PC-9 (cell line): ENCODE measurements at regions not wholly inside any gene's neighbourhood (a gene's known extent, or its start where the extent isn't known, plus 50 kb on each side); places are given as distances from the start of the nearest gene placed in this dataset.

Experiments
- BruUV-seq: library from RNA; stranded (reverse); fragments of 400-500 nt; replicated peaks from 2 replicates; lab custom pipeline; 2021; lab: Mats Ljungman, UMichigan
- CTCF ChIA-PET: fragments of 300-600 bp; sonication (Branson Sonifier 250); formaldehyde crosslinking; loops from one replicate; lab custom pipeline; 2022; ENCODE audit warnings: antibody characterized with exemption; lab: Charles Lee
- POLR2A ChIA-PET: fragments of 300-600 bp; sonication (Branson Sonifier 250); formaldehyde crosslinking; loops from one replicate; lab custom pipeline; 2022; ENCODE audit warnings: antibody characterized with exemption; ENCODE audit not compliant: unreplicated experiment; lab: Charles Lee
- DNase-seq, 2 experiments: peaks; one replicate each; pipeline versions ENCODE4 v3.0.0 to v3.0.0-alpha.2; 2015 to 2022; ENCODE audit warnings: mixed read lengths in 1 of 2
- H2AFZ ChIP-seq: fragments of 200-600 bp; sonication (generic); 2 replicates; pipeline ENCODE4 v1.8.1; 2017; ENCODE audit warnings: antibody characterized with exemption
- H3F3A ChIP-seq: fragments of 200-600 bp; sonication (generic); 2 replicates; pipeline ENCODE4 v1.8.1; 2017; ENCODE audit warnings: antibody characterized with exemption, mild to moderate bottlenecking, low read depth; ENCODE audit not compliant: insufficient read depth
- H3K27ac ChIP-seq: fragments of 200-600 bp; sonication (generic); 2 replicates; pipeline ENCODE4 v1.6.1; 2016; ENCODE audit warnings: mixed run types
- H3K27me3 ChIP-seq: fragments of 200-600 bp; sonication (generic); 2 replicates; pipeline ENCODE4 v1.6.1; 2016; ENCODE audit warnings: low read depth, mixed run types; ENCODE audit not compliant: insufficient read depth
- H3K36me3 ChIP-seq: fragments of 200-600 bp; sonication (generic); 2 replicates; pipeline ENCODE4 v1.6.1; 2016; ENCODE audit warnings: low read depth, mixed run types
- H3K4me1 ChIP-seq: fragments of 200-600 bp; sonication (generic); replicated peaks from 2 replicates; pipeline ENCODE4 v1.6.1; 2016; ENCODE audit warnings: mixed run types; ENCODE audit not compliant: insufficient read depth
- H3K4me2 ChIP-seq: fragments of 200-600 bp; sonication (generic); 2 replicates; pipeline ENCODE4 v1.6.1; 2017; ENCODE audit warnings: mixed run types
- H3K4me3 ChIP-seq: fragments of 200-600 bp; sonication (generic); 2 replicates; pipeline ENCODE4 v1.6.1; 2016; ENCODE audit warnings: mixed run types
- H3K79me2 ChIP-seq: fragments of 200-600 bp; sonication (generic); 2 replicates; pipeline ENCODE4 v1.6.1; 2017; ENCODE audit warnings: low read depth, mixed run types
- H3K9me2 ChIP-seq: fragments of 200-600 bp; sonication (generic); 2 replicates; pipeline ENCODE4 v1.8.1; 2017; ENCODE audit warnings: mild to moderate bottlenecking; ENCODE audit not compliant: insufficient read depth
- H3K9me3 ChIP-seq: fragments of 200-600 bp; sonication (generic); 2 replicates; pipeline ENCODE4 v1.8.1; 2016; ENCODE audit warnings: low read depth; ENCODE audit not compliant: insufficient read depth
- H4K20me1 ChIP-seq: fragments of 200-600 bp; sonication (generic); 2 replicates; pipeline ENCODE4 v1.8.1; 2017; ENCODE audit not compliant: insufficient read depth
- EZH2 ChIP-seq: fragments of 200-600 bp; sonication (generic); IDR thresholded peaks from 2 replicates; pipeline ENCODE4 v1.8.0; 2017; ENCODE audit warnings: antibody characterized with exemption, low read depth
- intact Hi-C: fragments of 100-400 bp; cut with micrococcal nuclease; formaldehyde crosslinking; loops from one replicate; pipeline ENCODE4 v1.10.0; 2022; ENCODE audit not compliant: unreplicated experiment
- TF ChIP-seq, protein P1 (sequence below): fragments of 200-600 bp; sonication (generic); conservative IDR thresholded peaks from 2 replicates; pipeline ENCODE4 v1.6.1; 2017; ENCODE audit warnings: mixed run types, antibody characterized with exemption, mild to moderate bottlenecking, moderate library complexity

DNA sequence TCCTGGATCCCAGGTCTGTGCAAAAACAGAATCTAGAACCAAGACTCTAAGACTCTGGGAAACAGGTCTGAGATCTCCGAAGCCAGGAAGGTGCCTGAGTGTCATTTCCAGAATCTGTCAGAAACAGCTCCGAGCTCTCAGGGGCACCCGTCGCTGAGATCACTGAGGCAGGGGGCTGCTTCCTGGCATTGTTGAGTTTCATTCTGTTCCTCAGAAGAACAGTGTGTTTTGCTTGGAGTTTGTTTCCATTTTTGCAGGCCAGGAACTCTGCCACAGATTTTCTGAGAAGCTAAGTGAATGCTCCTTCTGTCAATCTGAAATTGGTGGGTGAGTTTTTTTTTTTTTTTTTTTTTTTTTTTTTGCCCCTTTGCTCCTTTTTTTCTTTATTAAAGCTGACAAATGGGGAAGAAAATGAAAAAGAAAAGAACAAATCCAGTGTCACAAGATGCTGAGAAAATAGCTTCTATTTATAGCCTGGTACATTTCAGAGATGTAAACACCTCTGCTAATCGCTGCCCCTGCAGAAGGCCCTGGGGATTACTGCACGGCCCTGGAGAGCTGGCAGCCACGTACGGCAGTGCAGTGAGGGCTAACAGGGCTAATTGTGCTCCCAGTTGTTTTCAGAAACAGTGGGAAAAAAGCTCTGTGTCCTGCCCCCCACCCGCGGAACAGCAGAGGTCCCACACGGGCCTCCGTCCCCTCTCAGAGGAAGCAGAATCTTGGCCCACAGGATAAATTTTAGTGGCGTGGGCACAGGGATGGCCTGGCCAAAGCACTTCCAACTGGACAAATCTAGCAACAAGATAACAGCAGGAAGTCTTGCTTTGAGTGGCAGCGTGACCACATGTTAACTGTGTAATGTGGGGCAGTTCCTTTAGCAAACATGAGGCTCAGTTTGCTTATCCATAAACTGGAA is 237.6 kb upstream of the IRS2 start:
- H3K4me1 ChIP-seq, result no peaks in the 10 kb centered on the region
- CTCF ChIA-PET, result no interaction called here
- H3K4me2 ChIP-seq, result no peak overlapping the region
- no peaks in the 10 kb centered on the region for H3K36me3 ChIP-seq
- H4K20me1 ChIP-seq, result no peaks in the 10 kb centered on the region
- no peak for TF ChIP-seq EZH2
- TF ChIP-seq, protein P1, sequence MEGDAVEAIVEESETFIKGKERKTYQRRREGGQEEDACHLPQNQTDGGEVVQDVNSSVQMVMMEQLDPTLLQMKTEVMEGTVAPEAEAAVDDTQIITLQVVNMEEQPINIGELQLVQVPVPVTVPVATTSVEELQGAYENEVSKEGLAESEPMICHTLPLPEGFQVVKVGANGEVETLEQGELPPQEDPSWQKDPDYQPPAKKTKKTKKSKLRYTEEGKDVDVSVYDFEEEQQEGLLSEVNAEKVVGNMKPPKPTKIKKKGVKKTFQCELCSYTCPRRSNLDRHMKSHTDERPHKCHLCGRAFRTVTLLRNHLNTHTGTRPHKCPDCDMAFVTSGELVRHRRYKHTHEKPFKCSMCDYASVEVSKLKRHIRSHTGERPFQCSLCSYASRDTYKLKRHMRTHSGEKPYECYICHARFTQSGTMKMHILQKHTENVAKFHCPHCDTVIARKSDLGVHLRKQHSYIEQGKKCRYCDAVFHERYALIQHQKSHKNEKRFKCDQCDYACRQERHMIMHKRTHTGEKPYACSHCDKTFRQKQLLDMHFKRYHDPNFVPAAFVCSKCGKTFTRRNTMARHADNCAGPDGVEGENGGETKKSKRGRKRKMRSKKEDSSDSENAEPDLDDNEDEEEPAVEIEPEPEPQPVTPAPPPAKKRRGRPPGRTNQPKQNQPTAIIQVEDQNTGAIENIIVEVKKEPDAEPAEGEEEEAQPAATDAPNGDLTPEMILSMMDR, result no peak
- DNase-seq, result no peak
- H3K27me3 ChIP-seq, result no peaks in the 10 kb centered on the region
- no peaks in the 10 kb centered on the region for H3K9me2 ChIP-seq
- no peak overlapping the region for H3K27ac ChIP-seq
- H3K9me3 ChIP-seq, result no peaks in the 10 kb centered on the region
- no peak overlapping the region for H2AFZ ChIP-seq
- POLR2A ChIA-PET, result no interaction called here
- BruUV-seq, result no TSS peak
- H3F3A ChIP-seq, result no peaks in the 10 kb centered on the region
- no peaks in the 10 kb centered on the region for H3K79me2 ChIP-seq
- intact Hi-C loops, result no loop called here
- no peak overlapping the region for H3K4me3 ChIP-seq

DNA sequence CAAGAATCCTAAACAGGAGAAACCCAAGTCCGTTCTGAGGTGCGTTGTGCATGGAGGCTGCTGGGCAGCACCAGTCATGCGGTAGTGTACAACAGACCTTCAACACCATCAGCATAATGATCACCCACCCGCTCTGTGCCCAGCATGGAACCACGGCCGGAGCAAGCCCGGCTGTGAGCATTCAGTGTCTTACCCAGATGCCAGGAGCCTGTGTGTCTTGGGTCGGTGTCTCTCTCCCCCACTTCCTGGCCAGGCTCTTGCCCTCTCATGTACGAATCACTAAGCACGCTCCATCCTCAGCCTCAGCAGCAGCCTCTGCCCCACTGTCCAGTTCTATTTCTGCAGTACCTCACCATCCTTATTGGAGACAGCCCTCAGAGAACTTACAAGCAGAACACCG is 231.6 kb upstream of the IRS2 start:
- H3K36me3 ChIP-seq, result no peaks in the 10 kb centered on the region
- H3K4me3 ChIP-seq, result no peak overlapping the region
- intact Hi-C loops, result loop anchor here (10.0 kb wide), 2 partner anchors 353 to 673 kb away; no protein-coding TSS in a partner anchor
- peaks cover 15% of the 10 kb centered on the region for H3F3A ChIP-seq
- no peaks in the 10 kb centered on the region; the same call in 1 of the 2 replicates for H3K9me3 ChIP-seq
- TF ChIP-seq, protein P1, result no peak
- TF ChIP-seq EZH2, result no peak
- H3K27ac ChIP-seq, result peak overlapping the region; percentile 65
- no peak for DNase-seq
- BruUV-seq, result TSS peak; percentile 99
- no peaks in the 10 kb centered on the region for H3K27me3 ChIP-seq
- ChIA-PET POLR2A (no interaction called here), CTCF (interaction anchor here (0.7 kb wide), 1 partner anchor 98 kb away, joined by 3 read pairs; no protein-coding TSS in a partner anchor)
- H2AFZ ChIP-seq, result no peak overlapping the region
- H4K20me1 ChIP-seq, result no peaks in the 10 kb centered on the region
- no peaks in the 10 kb centered on the region for H3K9me2 ChIP-seq
- no peaks in the 10 kb centered on the region for H3K79me2 ChIP-seq
- peaks cover 32% of the 10 kb centered on the region for H3K4me1 ChIP-seq
- peak overlapping the region; percentile 45 for H3K4me2 ChIP-seq

DNA sequence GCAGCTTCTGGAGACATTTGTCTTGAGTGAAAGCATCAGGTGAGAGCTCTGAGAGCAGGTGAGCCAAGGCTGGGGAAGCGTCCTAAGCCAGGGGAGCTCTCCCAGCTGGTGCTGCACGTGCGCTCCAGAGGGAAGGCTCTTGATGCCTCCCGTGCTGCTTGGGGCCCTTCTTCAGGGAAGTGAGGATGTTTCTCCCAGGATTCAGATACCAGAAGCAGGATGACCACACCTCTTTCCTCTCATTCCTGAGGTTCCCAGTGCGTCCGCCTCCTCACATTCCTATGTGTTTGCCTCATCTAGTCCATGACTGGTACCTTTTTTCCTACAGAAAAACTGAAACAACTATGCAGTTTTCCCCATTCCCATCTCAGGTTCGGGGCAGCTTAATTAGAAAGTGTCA is 231.0 kb upstream of the IRS2 start:
- intact Hi-C loops, result loop anchor here (1.0 to 10.0 kb wide), 4 partner anchors 18 to 673 kb away; partner anchors contain the start of gene IRS2
- Histone ChIP-seq H3K4me1 (peaks cover 38% of the 10 kb centered on the region), H3K9me3 (no peaks in the 10 kb centered on the region; the same call in 1 of the 2 replicates), H2AFZ (no peak overlapping the region), H4K20me1 (no peaks in the 10 kb centered on the region), H3K9me2 (no peaks in the 10 kb centered on the region), H3K4me3 (no peak overlapping the region), H3K4me2 (peak overlapping the region; percentile 45), H3K79me2 (no peaks in the 10 kb centered on the region), H3F3A (peaks cover 21% of the 10 kb centered on the region), H3K36me3 (no peaks in the 10 kb centered on the region), H3K27me3 (no peaks in the 10 kb centered on the region), H3K27ac (peak overlapping the region; percentile 65)
- BruUV-seq, result no TSS peak
- TF ChIP-seq, protein P1, result no peak
- TF ChIP-seq EZH2, result no peak
- CTCF ChIA-PET, result interaction anchor here (0.5 kb wide), 1 partner anchor 231 kb away, joined by 7 read pairs; the partner anchor contains the start of gene IRS2
- POLR2A ChIA-PET, result interaction anchor here (0.6 kb wide), 1 partner anchor 97 kb away, joined by 6 read pairs; no protein-coding TSS in a partner anchor
- DNase-seq, result peak; percentile 69 to 88
